ENCODE measurements at regions not wholly inside any gene's neighbourhood (a gene's known extent, or its start where the extent isn't known, plus 50 kb on each side); places are given as distances from the start of the nearest gene placed in this dataset.

DNA sequence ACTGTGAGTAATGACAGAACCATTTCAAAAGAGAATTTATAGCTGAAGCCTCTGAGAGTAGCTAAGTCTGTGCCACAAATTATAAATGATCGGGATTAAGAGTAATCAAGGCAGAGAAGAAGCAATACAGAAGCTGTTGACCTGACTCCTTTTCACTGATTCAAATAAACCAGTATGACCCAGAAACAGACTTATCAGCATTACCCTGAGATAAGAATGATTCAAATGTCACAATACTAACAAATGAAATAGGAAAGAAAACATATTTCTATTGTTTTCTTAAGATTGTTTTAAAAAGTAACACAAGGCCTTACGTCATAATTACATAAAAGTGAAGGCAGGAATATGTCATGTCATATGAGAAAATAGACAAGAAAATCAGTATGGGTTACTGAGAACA, 1534.6 kb downstream of the SI start:
- H3K9me3 ChIP-seq: no peaks in the 10 kb centered on the region
- no peaks in the 10 kb centered on the region for H3K36me3 ChIP-seq
- no peak for TF ChIP-seq POLR2A (IDR thresholded peaks at IDR 0.05)
- TF ChIP-seq, protein P1, sequence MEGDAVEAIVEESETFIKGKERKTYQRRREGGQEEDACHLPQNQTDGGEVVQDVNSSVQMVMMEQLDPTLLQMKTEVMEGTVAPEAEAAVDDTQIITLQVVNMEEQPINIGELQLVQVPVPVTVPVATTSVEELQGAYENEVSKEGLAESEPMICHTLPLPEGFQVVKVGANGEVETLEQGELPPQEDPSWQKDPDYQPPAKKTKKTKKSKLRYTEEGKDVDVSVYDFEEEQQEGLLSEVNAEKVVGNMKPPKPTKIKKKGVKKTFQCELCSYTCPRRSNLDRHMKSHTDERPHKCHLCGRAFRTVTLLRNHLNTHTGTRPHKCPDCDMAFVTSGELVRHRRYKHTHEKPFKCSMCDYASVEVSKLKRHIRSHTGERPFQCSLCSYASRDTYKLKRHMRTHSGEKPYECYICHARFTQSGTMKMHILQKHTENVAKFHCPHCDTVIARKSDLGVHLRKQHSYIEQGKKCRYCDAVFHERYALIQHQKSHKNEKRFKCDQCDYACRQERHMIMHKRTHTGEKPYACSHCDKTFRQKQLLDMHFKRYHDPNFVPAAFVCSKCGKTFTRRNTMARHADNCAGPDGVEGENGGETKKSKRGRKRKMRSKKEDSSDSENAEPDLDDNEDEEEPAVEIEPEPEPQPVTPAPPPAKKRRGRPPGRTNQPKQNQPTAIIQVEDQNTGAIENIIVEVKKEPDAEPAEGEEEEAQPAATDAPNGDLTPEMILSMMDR (IDR thresholded peaks at IDR 0.05): no peak
- H3K4me1 ChIP-seq: no peaks in the 10 kb centered on the region
- intact Hi-C loops (cut with DNase I): no loop called here
- no peak overlapping the region for H3K27ac ChIP-seq
- H3K27me3 ChIP-seq: no peaks in the 10 kb centered on the region
- WGBS, 2 donors: 83% methylated on average over 2 of the region's 2 CpGs
- DNase-seq: no peak
- no peak overlapping the region for H3K4me3 ChIP-seq (replicated peaks in 1 of 3)

DNA sequence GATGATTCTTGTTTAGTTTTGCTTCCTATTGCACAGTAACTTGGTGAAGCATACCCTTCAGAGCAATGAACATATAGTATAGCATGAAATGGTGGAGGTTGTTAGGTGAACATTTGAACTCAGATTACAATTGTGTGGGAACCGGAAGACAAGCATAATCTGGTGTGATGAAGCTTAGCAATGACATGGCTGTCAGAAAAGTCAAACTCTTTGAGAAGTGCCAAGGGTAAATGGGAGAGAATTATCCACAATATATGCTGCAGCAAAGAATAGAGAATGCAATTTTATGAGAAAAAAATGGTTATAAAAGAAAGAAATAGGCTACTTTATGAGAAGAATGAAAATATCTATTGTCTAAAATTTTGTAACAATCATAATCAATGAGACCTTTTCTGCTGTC, 1536.7 kb downstream of the SI start:
- Histone ChIP-seq H3K4me1 (no peaks in the 10 kb centered on the region), H3K27ac (no peak overlapping the region), H3K9me3 (no peaks in the 10 kb centered on the region), H3K36me3 (no peaks in the 10 kb centered on the region), H3K4me3 (replicated peaks in 1 of 3) (no peak overlapping the region), H3K27me3 (no peaks in the 10 kb centered on the region)
- intact Hi-C loops (cut with DNase I): no loop called here
- TF ChIP-seq, protein P1 (IDR thresholded peaks at IDR 0.05): no peak
- TF ChIP-seq POLR2A (IDR thresholded peaks at IDR 0.05): no peak
- DNase-seq: no peak
- WGBS, 2 donors: 88 to 94% methylated on average over 1 of the region's 1 CpG

DNA sequence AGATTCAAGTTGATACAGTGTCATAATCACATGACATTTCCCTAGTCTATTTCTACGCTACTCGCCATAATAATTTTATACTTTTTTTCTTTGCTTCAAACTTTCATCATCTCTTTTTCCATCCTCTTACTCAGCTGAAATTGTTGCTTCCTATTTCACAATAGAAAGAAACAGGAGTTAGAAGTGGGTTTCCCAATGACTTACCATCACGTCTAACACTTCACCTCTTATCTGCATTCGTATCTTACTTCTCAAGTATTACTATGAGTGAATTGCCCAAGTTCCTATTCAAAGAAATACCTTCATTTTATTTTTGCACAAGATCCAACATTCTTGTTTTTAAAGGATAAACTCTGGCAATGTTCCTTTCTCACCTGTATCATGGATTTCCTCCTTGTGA, 1539.9 kb downstream of the SI start:
- H3K27me3 ChIP-seq: no peaks in the 10 kb centered on the region
- H3K4me3 ChIP-seq (replicated peaks in 1 of 3): no peak overlapping the region
- no peak for DNase-seq
- no peaks in the 10 kb centered on the region for H3K4me1 ChIP-seq
- no peak overlapping the region for H3K27ac ChIP-seq
- TF ChIP-seq, protein P1 (IDR thresholded peaks at IDR 0.05): no peak
- no peak for TF ChIP-seq POLR2A (IDR thresholded peaks at IDR 0.05)
- intact Hi-C loops (cut with DNase I): no loop called here
- WGBS, 2 donors: 74 to 83% methylated on average over 4 of the region's 4 CpGs
- H3K36me3 ChIP-seq: no peaks in the 10 kb centered on the region
- H3K9me3 ChIP-seq: no peaks in the 10 kb centered on the region

DNA sequence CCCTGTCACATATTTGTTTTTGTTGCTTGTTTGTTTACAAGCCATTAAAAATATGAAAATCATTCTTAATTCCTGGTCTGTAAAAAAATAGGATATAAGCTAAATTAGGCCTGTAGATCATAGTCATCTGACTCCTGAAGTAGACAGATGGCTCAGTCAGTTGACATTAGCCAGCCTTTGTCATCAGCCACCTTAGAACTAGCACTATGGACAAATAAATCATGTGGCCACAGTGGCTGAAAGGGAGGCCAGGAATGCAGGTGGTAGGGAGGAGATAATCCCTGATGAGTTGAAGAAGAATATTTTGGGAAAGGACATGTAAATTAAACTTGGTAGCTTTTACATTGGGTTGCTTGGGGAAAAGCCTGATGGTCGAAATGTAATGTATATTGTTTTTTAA, 1544.9 kb downstream of the SI start:
- TF ChIP-seq, protein P1 (IDR thresholded peaks at IDR 0.05): no peak
- TF ChIP-seq POLR2A (IDR thresholded peaks at IDR 0.05): no peak
- no peaks in the 10 kb centered on the region for H3K36me3 ChIP-seq
- no peaks in the 10 kb centered on the region for H3K4me1 ChIP-seq
- intact Hi-C loops (cut with DNase I): no loop called here
- H3K9me3 ChIP-seq: no peaks in the 10 kb centered on the region
- no peak for DNase-seq
- WGBS, 2 donors: 86 to 88% methylated on average over 1 of the region's 1 CpG
- no peak overlapping the region for H3K4me3 ChIP-seq (replicated peaks in 1 of 3)
- no peaks in the 10 kb centered on the region for H3K27me3 ChIP-seq
- H3K27ac ChIP-seq: no peak overlapping the region

DNA sequence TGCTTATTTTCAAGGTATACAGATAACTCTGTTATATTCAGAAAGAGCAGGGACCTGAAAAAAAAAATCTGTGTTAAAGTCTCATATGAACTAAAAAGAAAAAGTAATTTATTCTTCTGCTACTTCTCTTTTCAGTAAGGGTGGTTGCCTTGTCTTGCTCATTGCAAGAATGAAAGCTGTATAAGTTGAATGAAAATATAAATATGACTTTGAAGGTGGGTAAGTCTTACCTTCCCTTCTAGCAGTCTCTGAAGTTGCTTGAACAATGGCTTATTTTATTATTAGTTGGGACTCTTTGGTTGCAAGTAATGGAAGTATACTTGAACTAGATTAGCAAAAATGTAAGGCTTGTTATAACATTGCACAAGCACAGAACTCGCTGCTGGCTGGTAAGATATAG, 1554.9 kb downstream of the SI start:
- H3K9me3 ChIP-seq: no peaks in the 10 kb centered on the region
- DNase-seq: no peak
- no peaks in the 10 kb centered on the region for H3K4me1 ChIP-seq
- WGBS, 2 donors: 67 to 81% methylated on average over 1 of the region's 1 CpG
- no peaks in the 10 kb centered on the region for H3K36me3 ChIP-seq
- TF ChIP-seq, protein P1 (IDR thresholded peaks at IDR 0.05): no peak
- TF ChIP-seq POLR2A (IDR thresholded peaks at IDR 0.05): no peak
- H3K4me3 ChIP-seq (replicated peaks in 1 of 3): no peak overlapping the region
- intact Hi-C loops (cut with DNase I): no loop called here
- H3K27ac ChIP-seq: no peak overlapping the region
- no peaks in the 10 kb centered on the region for H3K27me3 ChIP-seq
